TTC549 (cell line): ENCODE measurements at regions not wholly inside any gene's neighbourhood (a gene's known extent, or its start where the extent isn't known, plus 50 kb on each side); places are given as distances from the start of the nearest gene placed in this dataset.

Experiments
- FAIRE-seq: peaks from 2 replicates; lab custom pipeline; 2012; peaks lifted over from hg19 to GRCh38; lab: Jason Lieb, UNC

DNA sequence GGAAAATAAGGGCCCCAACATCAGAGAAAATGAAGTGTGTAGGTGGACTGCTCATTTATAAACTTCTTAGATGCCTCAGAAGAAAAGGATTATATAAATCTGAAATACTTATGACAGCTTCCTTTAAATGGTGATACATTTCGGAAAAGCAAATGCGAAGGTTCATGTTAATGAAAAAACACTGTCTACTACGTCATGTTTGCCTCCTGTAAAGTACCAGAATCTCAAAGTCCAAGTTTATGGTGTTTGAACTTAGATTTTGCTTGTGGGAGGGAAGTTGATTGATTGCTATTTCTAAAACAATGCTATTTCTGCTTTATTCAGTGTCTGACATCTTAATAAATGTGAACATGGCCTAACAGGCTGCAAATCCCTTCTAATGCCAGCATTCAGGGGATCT is 514.6 kb downstream of the ZNF608 start:
- no peak for FAIRE-seq

DNA sequence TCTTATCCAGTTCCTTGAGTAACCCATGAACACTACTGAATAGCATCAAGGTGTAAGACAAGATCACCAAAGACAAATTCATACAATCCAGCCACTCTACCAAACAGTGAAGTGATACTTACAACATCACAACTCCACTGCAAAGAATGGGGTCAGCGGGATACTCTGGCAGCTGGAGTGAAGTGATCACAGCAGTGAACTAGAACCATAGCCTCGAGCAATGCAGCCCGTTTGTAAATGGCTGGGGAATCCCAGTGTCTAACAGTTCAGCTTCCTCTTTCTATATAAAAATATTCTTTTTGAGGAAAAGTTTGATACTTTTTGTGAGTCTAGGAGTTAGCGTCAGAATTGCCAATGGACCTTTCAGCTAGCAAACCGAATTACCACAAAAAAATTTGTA is 515.2 kb downstream of the ZNF608 start:
- FAIRE-seq: no peak

GRCh38 chr5:124230456-124230855 is 516.0 kb downstream of the ZNF608 start:
- FAIRE-seq: no peak

DNA sequence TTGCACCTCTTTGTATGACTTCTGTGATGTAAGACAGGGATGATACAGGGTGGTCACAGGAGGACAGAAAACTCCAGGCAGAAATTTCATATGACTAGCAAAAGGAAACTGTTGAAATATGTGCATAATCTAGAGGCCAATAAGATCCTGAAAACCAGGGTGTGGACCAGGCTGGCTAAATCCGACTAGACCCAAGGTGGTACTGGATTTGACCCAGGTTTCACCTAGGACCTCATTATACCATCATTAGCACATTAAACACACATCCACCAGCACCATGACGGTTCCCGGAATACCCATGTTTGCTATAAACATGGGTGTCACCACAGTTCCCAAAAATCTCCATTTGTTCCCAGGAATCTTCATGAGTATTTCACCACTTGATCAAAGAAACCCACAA is 517.1 kb downstream of the ZNF608 start:
- FAIRE-seq: no peak

DNA sequence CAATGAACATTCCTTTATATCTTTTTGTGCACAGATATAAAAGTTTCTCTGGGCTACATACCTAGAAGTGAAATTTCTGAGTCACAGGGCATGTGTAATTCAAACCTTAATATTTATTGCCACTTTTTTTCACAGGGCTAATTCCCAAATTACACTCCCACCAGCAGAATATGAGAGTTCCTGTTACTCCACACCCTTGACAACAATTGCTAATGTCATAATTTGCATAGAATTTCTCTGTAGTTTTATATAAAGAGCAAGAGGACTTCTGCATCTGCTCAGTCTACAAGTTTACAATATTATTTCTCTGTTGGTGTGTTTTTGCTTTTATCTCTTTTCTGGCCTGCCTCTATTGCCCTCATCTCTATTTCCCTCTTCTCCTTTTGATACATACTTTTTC is 518.5 kb downstream of the ZNF608 start:
- FAIRE-seq: no peak

- no peak for FAIRE-seq
Observed at GRCh38 chr5:124220418-124220817, 526.0 kb downstream of the ZNF608 start.

DNA sequence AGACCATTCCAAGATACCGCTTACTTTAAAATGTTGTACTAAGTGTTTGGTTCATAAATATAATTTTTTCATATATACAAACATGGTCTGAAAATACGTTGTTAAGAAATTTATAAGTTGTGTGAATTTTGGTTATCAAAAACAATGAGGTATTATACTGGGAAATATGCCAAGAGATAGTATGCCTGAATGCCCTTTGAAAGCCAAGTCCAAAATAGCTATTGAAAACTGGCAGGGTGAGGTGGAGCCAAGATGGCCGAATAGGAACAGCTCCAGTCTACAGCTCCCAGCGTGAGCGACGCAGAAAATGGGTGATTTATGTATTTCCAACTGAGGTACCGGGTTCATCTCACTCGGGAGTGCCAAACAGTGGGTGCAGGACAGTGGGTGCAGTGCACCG is 533.5 kb downstream of the ZNF608 start:
- FAIRE-seq: no peak

GRCh38 chr5:124210111-124210910 is 536.1 kb downstream of the ZNF608 start:
- no peak for FAIRE-seq

GRCh38 chr5:124207118-124207517 is 539.3 kb downstream of the ZNF608 start:
- FAIRE-seq: no peak

DNA sequence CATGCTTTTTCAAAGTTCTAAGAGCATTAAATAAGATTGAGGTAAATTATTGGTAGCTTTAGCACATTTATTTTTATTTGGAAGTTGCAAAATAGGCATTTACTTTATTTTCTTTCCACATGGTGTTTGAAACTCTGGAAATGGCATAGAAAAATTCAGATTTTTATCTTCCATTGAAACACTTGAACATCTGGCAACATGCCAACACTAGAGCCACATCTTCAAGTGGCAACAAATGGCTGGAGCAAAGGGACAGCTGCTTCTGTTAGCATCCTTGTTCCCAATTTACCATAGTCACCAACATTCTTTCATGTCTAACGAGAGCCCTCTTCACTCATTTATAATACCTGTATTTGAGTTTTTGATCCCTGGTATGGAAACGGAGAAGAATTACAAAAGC is 539.9 kb downstream of the ZNF608 start:
- no peak for FAIRE-seq

GRCh38 chr5:124203303-124203702 is 543.1 kb downstream of the ZNF608 start:
- no peak for FAIRE-seq

DNA sequence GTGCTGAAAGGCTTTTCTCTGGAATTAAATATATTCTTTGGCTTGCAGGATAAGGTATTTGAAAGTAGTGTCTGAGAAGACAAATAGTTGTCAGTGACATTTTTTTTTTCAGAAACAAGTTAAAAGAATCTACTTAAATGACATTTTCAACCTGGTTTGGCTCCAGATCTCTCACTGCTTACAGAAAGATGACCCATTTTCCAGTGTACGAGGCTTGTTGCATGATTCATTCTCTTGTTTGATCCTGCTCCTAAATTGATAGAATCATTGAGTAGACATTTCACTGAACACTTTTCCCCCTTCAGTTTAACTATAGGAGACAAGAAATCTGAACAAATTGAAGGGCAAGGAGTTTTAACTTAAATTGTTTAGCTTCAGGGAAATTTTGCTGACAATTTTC is 546.1 kb downstream of the ZNF608 start:
- FAIRE-seq: no peak

DNA sequence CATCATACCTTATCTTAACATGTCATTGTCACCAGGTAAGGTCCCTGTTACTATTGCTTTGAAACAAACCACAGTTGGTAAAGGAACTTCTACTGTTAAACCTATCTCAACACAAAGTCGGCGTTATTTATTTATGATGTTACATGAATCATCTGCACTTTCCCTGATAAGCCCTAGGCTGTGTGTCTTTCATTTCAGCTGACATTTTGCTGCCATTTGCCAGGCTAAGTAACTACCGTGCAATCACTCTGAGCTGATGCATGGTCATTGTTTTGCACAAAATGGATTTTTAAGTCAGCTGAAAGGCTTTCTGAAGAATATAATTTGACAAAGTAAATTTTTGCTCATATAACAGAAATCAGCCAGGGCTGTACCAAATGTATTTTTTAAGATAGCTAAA is 546.5 kb downstream of the ZNF608 start:
- FAIRE-seq: no peak

DNA sequence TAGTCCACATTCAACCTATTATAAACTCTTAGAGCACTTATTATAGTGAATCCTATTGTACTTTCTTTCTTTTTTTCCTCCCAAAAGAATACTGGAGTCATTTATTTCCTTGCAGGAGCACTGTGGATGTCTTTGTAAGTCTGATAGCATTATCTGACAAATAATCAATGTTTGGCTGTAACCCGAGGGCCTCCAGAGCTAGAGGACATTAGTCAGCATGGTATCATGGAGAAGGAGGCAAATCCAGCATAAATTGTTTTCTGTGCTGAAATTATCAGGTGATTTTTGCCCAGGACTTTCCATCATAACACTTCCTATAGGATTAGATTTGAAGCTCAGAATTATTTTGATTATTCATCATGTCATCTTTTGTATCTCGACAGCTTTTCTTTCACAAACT is 551.0 kb downstream of the ZNF608 start:
- no peak for FAIRE-seq

- no peak for FAIRE-seq
Observed at GRCh38 chr5:124194282-124194681, 552.2 kb downstream of the ZNF608 start.

DNA sequence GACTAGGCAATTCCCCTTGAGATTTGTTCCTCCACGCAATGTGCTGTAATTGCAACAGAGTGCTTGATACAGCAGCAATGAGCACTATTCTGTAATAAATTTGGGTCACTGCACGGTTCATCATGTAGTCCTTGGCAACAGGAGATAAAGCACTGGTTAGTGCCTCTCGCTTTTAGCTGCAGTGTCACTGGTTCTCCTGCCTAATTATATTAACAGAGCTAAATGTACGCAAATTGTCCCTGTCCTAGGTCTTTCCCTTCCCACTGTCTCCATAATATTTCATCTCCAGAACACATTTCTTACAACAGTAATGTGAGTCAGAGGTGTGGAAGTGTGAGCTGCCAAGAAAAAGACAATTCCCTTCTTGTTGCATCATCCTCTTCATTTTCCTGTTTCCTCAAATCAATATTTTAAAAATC is 553.1 kb downstream of the ZNF608 start:
- FAIRE-seq: no peak

- no peak for FAIRE-seq
Observed at GRCh38 chr5:124192716-124193115, 553.7 kb downstream of the ZNF608 start.

GRCh38 chr5:124185716-124186115 is 560.7 kb downstream of the ZNF608 start:
- FAIRE-seq: no peak

GRCh38 chr5:124182133-124182532 is 564.3 kb downstream of the ZNF608 start:
- FAIRE-seq: no peak

DNA sequence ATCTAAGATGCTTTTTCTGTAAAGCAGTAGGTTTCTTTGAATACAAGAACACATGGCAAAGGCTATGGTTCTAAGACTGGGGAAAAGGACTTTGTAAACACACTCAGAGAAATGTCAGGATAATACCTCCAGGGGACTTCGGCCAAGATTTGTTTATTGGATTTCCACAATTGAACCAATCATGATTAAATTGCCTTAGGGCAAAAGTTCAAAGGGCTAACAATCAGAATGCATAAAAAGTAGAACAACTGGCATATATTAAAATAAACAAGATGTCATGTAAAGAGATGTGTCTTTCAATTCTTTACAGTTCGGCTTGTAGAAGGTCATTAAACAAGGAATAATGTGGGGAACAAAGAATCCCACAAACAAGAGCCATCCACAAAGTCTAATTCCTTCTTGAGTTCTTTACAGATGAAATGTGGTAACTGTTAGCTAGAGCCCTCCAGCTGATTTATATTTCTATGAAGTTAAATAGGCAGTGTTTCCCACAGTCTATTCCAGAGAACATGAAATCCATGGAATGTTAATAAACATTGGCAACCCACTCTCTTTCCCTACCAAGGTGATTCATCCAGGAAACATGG is 565.5 kb downstream of the ZNF608 start:
- FAIRE-seq: no peak

GRCh38 chr5:124180299-124180874 is 566.1 kb downstream of the ZNF608 start:
- FAIRE-seq: no peak

DNA sequence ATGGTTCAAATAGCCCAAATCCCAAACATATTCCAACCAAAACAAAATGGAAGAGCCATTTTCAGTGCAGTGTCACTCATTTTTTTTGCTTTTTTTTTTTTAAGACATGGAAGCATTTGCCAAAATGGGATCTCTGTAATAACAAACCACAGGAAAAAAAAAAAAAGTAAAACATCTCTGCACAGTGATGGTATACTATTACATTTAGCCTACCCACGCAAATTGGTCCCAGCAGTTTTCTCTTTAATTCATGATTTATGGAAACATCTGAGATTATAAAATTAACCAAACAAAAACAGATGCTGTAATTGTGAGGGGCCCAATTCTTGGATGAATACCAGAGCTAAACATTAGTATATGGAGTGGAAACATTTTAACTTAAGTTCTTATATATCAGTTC is 566.6 kb downstream of the ZNF608 start:
- no peak for FAIRE-seq

- FAIRE-seq: no peak
Observed at GRCh38 chr5:124178050-124178449, 568.4 kb downstream of the ZNF608 start.

- no peak for FAIRE-seq
Observed at GRCh38 chr5:124176692-124177091, 569.7 kb downstream of the ZNF608 start.
